BJ (cell line): ENCODE measurements at regions not wholly inside any gene's neighbourhood (a gene's known extent, or its start where the extent isn't known, plus 50 kb on each side); places are given as distances from the start of the nearest gene placed in this dataset.

Experiments
- CTCF ChIA-PET: fragments of 350-600 bp; formaldehyde crosslinking; extraction: SDS; loops from one replicate; lab custom pipeline; 2021; ENCODE audit warnings: antibody characterized with exemption, inconsistent platforms; lab: Yijun Ruan, JAX
- POLR2A ChIA-PET: fragments of 300-600 bp; sonication (Branson Sonifier 250); formaldehyde crosslinking; extraction: SDS; loops from one replicate; lab custom pipeline; 2021; ENCODE audit warnings: antibody characterized with exemption; lab: Charles Lee
- DNase-seq: peaks from one replicate; pipeline ENCODE4 v3.0.0-alpha.2; 2011; ENCODE audit warnings: low read depth
- H3K27me3 ChIP-seq: 2 replicates; pipeline ENCODE4 v1.6.0; 2011; ENCODE audit warnings: low read length; ENCODE audit not compliant: control insufficient read depth, insufficient read depth
- H3K36me3 ChIP-seq: 2 replicates; pipeline ENCODE4 v1.5.1; 2011; ENCODE audit warnings: low read length; ENCODE audit not compliant: control insufficient read depth, insufficient read depth
- H3K4me3 ChIP-seq: 2 replicates; pipeline ENCODE4 v1.5.1; 2011; ENCODE audit warnings: low read depth, mild to moderate bottlenecking, control low read depth, low read length
- CTCF ChIP-seq: IDR thresholded peaks from 2 replicates; pipeline ENCODE4 v1.5.1; 2011; ENCODE audit warnings: low read depth, mild to moderate bottlenecking, control low read depth, inconsistent platforms, low read length, moderate library complexity; ENCODE audit not compliant: insufficient read depth

- no peaks in the 10 kb centered on the region for H3K36me3 ChIP-seq
- no peak for DNase-seq
- POLR2A ChIA-PET, result no interaction called here
- no peak for TF ChIP-seq CTCF
- H3K4me3 ChIP-seq, result no peak overlapping the region
- no peaks in the 10 kb centered on the region for H3K27me3 ChIP-seq
- CTCF ChIA-PET, result interaction anchor here (0.8 kb wide), 1 partner anchor 267 kb away, joined by 3 read pairs; no protein-coding TSS in a partner anchor
Observed at GRCh38 chr13:109842212-109842920, 56.0 kb upstream of the IRS2 start.

- no peak for TF ChIP-seq CTCF
- no peak for DNase-seq
- Histone ChIP-seq H3K36me3 (no peaks in the 10 kb centered on the region), H3K4me3 (no peak overlapping the region), H3K27me3 (no peaks in the 10 kb centered on the region)
- POLR2A ChIA-PET, result interaction anchor here (0.5 kb wide), 1 partner anchor 25 kb away, joined by 4 read pairs; no protein-coding TSS in a partner anchor
- CTCF ChIA-PET, result no interaction called here
Observed at GRCh38 chr13:109840893-109841287, 54.5 kb upstream of the IRS2 start.

- no peaks in the 10 kb centered on the region for H3K27me3 ChIP-seq
- no peak for TF ChIP-seq CTCF
- CTCF ChIA-PET, result no interaction called here
- H3K36me3 ChIP-seq, result no peaks in the 10 kb centered on the region
- no peak overlapping the region for H3K4me3 ChIP-seq
- peak; percentile 35 for DNase-seq
- POLR2A ChIA-PET, result interaction anchor here (0.5 kb wide), 1 partner anchor 25 kb away, joined by 4 read pairs; no protein-coding TSS in a partner anchor
Observed at GRCh38 chr13:109840201-109840892, 54.0 kb upstream of the IRS2 start.

GRCh38 chr13:109836629-109837607 is 50.5 kb upstream of the IRS2 start:
- no peak for TF ChIP-seq CTCF
- Histone ChIP-seq H3K36me3 (no peaks in the 10 kb centered on the region), H3K27me3 (no peaks in the 10 kb centered on the region), H3K4me3 (no peak overlapping the region)
- ChIA-PET POLR2A (no interaction called here), CTCF (no interaction called here)
- no peak for DNase-seq
